ENCODE measurements at regions not wholly inside any gene's neighbourhood (a gene's known extent, or its start where the extent isn't known, plus 50 kb on each side); places are given as distances from the start of the nearest gene placed in this dataset.
"Not testable (repeated sequence)": the region's sequence is repeated elsewhere in the genome, so short reads cannot be mapped to it uniquely, and the experiment has no call there.

- DNase-seq = no peak
Measured at GRCh38 chr7:9082203-9082602, 648.8 kb downstream of the NXPH1 start.

GRCh38 chr7:9083837-9084236 is 650.4 kb downstream of the NXPH1 start:
- no peak for DNase-seq

GRCh38 chr7:9091282-9091681 is 657.9 kb downstream of the NXPH1 start:
- DNase-seq = no peak

- no peak for DNase-seq
Measured at GRCh38 chr7:9097565-9098060, 664.2 kb downstream of the NXPH1 start.

GRCh38 chr7:9100289-9100688 is 666.9 kb downstream of the NXPH1 start:
- no peak for DNase-seq

- no peak for DNase-seq
Measured at GRCh38 chr7:9102846-9103245, 669.4 kb downstream of the NXPH1 start.

- no peak for DNase-seq
Measured at GRCh38 chr7:9106747-9107146, 673.3 kb downstream of the NXPH1 start.

GRCh38 chr7:9120331-9120730 is 686.9 kb downstream of the NXPH1 start:
- no peak for DNase-seq

GRCh38 chr7:9124320-9124719 is 690.9 kb downstream of the NXPH1 start:
- DNase-seq = no peak

GRCh38 chr7:9125246-9125645 is 691.8 kb downstream of the NXPH1 start:
- no peak for DNase-seq

- DNase-seq = no peak
Measured at GRCh38 chr7:9127901-9128300, 694.5 kb downstream of the NXPH1 start.

- no peak for DNase-seq
Measured at GRCh38 chr7:9148687-9149086, 715.3 kb downstream of the NXPH1 start.

- no peak for DNase-seq
Measured at GRCh38 chr7:9149499-9150082, 716.2 kb downstream of the NXPH1 start.

- DNase-seq = not testable (repeated sequence)
Measured at GRCh38 chr7:9163691-9164090, 730.3 kb downstream of the NXPH1 start.

- DNase-seq = no peak
Measured at GRCh38 chr7:9175871-9176270, 742.5 kb downstream of the NXPH1 start.

- DNase-seq = no peak
Measured at GRCh38 chr7:9181356-9181755, 747.9 kb downstream of the NXPH1 start.

- no peak for DNase-seq
Measured at GRCh38 chr7:9186730-9187129, 753.3 kb downstream of the NXPH1 start.

GRCh38 chr7:9189703-9190102 is 756.3 kb downstream of the NXPH1 start:
- DNase-seq = no peak

GRCh38 chr7:9192969-9193368 is 759.6 kb downstream of the NXPH1 start:
- DNase-seq = no peak

- DNase-seq = no peak
Measured at GRCh38 chr7:9200626-9201025, 767.2 kb downstream of the NXPH1 start.

GRCh38 chr7:9201928-9202327 is 768.5 kb downstream of the NXPH1 start:
- no peak for DNase-seq

GRCh38 chr7:9204571-9204970 is 771.2 kb downstream of the NXPH1 start:
- no peak for DNase-seq

- DNase-seq = no peak
Measured at GRCh38 chr7:9210114-9210513, 776.7 kb downstream of the NXPH1 start.

GRCh38 chr7:9217204-9217603 is 783.8 kb downstream of the NXPH1 start:
- no peak for DNase-seq

GRCh38 chr7:9226500-9226899 is 793.1 kb downstream of the NXPH1 start:
- DNase-seq = no peak

All from CD4-positive, alpha-beta T cell treated with Interleukin-17A for 1 hour (primary cell).